Amniotic stem cell (primary cell): ENCODE measurements at regions not wholly inside any gene's neighbourhood (a gene's known extent, or its start where the extent isn't known, plus 50 kb on each side); places are given as distances from the start of the nearest gene placed in this dataset.

Experiments
- DNase-seq: peaks from one replicate; lab custom pipeline; 2025; lab: John Stamatoyannopoulos, UW

GRCh38 chr11:11140510-11140909 is 212.5 kb downstream of the CSNK2A3 start:
- no peak for DNase-seq

DNA sequence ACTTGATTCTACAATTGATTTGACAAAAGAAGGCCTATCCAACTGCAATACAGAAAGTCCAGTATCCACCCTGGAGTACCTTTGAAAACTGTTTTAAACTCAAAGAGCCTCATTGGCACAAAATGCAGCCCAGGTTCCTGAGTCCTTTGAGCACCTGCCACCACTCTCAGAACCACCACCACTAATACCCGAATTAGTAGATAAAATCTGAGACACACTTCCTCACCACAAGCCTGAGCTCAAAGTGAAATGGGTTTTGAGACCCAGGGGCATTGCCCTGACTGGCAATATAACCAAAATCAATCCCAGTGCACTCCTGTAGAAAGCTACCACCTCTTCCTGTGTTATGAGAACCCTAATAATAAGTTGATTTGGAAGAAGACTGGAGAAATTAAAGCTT is 215.7 kb downstream of the CSNK2A3 start:
- no peak for DNase-seq

DNA sequence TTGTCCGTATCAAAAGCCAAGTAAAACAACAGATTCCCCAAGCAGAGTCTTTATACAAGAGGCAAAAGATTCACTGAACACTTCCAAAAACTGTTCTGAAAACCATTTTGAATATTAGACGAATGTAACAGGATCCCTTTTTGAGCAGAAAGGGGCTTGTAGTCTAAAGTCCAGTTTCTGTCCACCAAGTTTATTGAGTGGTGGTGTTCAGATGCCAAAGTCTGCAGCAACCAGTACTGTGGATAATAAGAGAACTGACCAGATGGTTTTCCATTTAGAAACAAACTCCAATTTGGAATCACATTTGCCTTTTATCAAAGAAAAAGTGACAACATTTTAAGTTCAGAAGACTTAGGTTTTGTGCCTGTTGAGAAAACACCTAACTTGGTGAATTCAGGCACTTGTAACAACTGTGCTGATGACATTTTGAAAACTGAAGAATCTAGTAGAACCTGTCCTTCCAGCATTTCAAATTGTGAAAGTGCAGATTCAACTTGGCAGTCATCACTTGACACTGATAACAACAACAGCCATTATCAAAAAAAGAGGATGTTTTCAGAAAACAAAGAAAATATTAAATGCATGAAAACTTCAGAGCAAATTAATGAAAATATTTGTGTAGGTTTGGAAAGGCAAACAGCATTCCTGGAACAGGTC is 217.1 kb downstream of the CSNK2A3 start:
- no peak for DNase-seq

DNA sequence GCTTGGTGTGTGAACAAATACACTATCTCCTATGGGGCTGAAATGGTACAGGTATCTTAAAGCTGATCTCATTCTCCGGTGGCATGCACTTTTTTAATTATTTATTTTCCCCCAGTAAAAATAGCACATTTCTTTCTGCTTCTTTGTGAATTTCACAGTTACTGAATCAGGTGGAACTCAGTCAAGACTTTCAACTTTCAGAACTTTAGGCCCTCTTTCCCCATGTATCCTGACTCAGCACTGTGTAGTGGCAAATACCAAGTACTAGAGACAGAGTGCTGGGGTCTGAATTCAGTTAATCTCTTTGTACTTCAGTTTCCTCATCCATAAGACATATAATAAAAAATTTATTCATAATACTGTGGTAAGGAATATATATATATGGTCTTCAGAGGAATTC is 223.9 kb downstream of the CSNK2A3 start:
- no peak for DNase-seq

- no peak for DNase-seq
These were observed 227.4 kb downstream of the CSNK2A3 start for GRCh38 chr11:11125618-11126017.

GRCh38 chr11:11122749-11123148 is 230.3 kb downstream of the CSNK2A3 start:
- DNase-seq = no peak

GRCh38 chr11:11119917-11120316 is 233.1 kb downstream of the CSNK2A3 start:
- DNase-seq = no peak

DNA sequence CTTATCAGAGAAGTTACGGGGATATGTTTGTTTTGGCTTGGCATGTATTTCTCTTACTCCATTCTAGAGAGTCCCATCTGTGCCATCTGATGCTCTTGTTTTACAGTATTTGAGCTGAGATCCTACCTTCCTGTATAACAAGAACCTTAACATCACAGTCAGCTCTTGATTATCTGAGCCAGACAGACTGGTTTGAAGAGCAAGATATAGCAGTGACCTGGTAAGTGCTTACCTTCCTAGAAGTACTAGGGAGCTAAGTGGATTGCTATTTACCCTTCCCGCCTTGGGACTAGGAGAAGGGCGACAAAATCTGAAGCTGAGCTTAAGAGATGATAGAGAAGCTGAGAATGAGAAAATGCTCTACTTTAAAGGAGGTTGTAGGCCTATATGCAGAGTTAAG is 235.3 kb downstream of the CSNK2A3 start:
- no peak for DNase-seq

DNA sequence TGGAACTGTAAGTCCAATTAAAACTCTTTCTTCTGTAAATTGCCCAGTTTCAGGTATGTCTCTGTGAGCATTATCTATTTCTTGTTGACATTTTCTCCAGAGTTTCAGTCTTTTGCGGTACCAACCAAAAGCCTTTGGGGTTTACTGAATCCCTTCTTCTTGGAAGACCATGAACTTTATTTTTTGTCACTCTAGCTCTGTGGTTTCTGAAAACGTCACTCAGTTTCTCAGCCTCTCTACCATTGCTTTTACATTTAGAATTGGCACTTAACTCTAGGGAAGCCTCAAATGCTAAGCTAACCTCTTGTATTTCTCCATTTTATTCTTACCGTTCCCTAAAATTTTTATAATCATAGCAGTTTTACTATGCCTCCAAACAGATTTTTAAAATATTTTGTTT is 237.6 kb downstream of the CSNK2A3 start:
- DNase-seq = no peak

- DNase-seq = no peak
These were observed 239.4 kb downstream of the CSNK2A3 start for GRCh38 chr11:11113626-11114025.

GRCh38 chr11:11108026-11108425 is 245.0 kb downstream of the CSNK2A3 start:
- no peak for DNase-seq

DNA sequence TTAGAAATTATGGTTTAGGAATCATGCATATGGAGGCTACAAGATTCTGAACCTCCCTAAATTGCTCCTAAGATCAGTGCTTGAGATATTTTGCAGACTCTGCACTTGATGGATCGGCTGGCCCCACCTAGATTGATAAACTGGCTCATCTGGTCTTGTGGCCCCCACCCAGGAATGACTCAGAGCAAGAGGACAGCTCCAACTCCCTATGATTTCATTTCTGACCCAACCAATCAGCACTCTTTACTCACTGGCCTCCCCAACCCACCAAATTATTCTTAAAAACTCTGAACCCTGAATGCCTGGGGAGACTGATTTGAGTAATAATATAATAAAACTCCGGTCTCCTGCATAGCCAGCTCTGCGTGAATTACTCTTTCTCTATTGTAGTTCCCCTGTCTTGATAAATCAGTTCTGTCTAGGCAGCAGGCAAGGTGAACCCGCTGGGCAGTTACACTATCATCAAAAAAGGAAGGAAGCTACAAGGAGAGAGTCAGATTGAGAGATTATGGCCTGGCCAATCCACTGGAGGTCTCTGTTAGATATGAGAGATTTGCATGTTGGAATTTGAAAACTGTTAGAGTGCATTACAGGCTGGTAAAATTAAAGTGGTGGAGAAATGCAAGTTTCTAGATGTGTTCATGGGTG is 245.8 kb downstream of the CSNK2A3 start:
- no peak for DNase-seq

DNA sequence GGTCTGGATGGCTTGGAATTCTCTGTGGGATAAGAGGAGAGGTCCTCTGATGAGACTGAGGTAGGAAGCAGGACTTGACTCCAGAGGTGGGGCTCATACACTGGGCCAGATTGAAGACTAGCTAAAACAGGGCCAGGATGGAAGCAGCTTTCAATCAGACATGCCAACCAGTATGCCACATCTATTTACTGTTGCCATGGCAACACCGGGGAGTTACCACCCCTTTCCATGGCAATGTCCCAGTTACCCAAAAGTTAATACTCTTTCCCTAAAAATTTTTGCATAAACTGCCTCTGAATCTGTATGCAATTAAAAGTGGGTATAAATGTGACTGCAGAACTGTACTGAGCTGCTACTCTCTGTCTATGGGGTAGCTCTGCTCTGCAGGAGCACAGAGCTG is 247.5 kb upstream of the ZBED5 start:
- DNase-seq = no peak

GRCh38 chr11:11095831-11096723 is 238.2 kb upstream of the ZBED5 start:
- DNase-seq = no peak

DNA sequence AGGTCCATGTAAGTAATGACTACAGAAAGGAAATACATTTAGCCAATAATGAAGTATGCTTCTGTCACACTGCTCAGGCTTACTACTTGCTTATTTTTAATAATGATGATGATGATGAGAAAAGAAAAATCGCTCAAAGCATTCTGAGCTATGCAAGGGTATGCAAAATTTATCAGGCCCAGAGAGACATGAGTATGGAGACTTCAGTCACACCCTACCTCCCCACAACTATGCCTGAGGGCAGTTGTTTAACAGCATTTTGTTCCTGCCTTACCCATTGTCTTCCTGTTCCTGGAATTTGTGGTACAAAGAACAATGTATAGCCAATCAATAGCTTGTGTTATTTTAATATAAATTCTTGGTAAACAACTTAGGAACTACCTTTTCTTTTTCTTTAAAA is 232.6 kb upstream of the ZBED5 start:
- DNase-seq = no peak

DNA sequence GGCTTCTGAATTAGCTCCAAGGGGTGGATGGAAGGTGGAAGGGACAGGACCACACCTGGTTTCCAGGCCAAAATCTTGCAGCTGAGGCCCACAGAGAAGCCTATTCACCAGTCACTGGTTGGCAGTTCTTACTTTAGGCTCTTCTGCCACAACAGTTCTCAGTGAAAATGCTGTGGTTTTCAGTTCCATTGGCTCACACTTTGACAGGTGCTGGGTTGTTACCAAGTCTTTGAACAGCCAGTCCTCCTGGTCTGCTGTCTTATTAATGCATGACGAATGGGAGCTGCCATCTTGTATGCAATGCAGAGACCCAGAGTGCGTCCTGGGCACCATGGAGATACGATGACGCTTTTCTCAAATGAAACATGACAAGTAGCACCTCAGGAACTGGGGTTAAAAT is 232.0 kb upstream of the ZBED5 start:
- no peak for DNase-seq

GRCh38 chr11:11086979-11087378 is 229.1 kb upstream of the ZBED5 start:
- no peak for DNase-seq

GRCh38 chr11:11085580-11085979 is 227.7 kb upstream of the ZBED5 start:
- no peak for DNase-seq

DNA sequence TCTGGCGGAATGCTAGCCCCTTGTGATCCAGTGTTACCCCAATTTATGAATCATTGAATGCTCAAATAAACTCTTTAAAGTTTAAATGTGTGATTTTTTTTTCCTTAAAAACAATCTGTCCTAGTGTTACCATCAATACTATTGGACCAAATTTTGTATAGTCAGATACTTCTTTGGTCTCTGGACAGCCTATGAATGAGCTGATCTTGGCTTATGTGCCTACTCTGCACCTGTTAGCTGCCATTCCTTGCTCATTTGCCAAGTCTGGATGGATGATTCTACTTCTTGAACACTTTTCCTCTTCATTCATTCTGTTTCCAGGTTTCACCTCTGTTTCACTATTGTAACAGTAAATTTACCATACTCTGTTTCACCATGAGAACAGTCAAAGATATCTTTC is 226.5 kb upstream of the ZBED5 start:
- no peak for DNase-seq

- DNase-seq = no peak
These were observed 225.6 kb upstream of the ZBED5 start for GRCh38 chr11:11083441-11083840.

GRCh38 chr11:11082646-11083045 is 224.8 kb upstream of the ZBED5 start:
- no peak for DNase-seq

GRCh38 chr11:11081776-11082175 is 223.9 kb upstream of the ZBED5 start:
- no peak for DNase-seq

DNA sequence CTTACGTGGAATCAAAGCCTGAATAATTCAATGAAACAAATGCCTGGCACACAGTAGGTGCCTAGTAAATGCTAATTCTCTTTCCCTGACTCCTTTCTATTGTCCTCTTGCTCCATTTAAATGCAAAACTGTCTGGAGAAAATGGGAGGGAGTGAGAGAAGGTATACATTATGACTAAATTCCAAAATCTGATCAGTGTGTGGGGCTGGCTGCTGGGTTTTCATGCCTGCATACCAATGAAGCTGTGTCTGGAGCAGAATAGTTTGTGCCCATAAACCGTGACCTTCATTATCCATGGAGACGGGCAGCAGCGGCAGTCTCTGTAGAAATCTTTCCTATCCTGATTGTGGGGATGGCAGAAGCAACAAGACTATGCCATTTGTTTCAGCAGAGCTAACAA is 223.4 kb upstream of the ZBED5 start:
- DNase-seq = no peak
